ENCODE measurements at regions not wholly inside any gene's neighbourhood (a gene's known extent, or its start where the extent isn't known, plus 50 kb on each side); places are given as distances from the start of the nearest gene placed in this dataset.

GRCh38 chr10:4332764-4333458, 493.1 kb upstream of the AKR1E2 start:
- TF ChIP-seq GATA2 (IDR thresholded peaks at IDR 0.05; ENCODE audit: low read depth, low read length) (no peak), GATA3 (IDR thresholded peaks at IDR 0.05; ENCODE audit: low read depth, low read length) (no peak)

All from SH-SY5Y (cell line).